K562 (cell line): ENCODE measurements at regions not wholly inside any gene's neighbourhood (a gene's known extent, or its start where the extent isn't known, plus 50 kb on each side); places are given as distances from the start of the nearest gene placed in this dataset.

Experiments used
- EP300 ChIP-seq: IDR thresholded peaks from 2 replicates; pipeline ENCODE4 v1.6.1; 2012; ENCODE audit warnings: low read length, improper control_type of control experiment
- ETS2 ChIP-seq: IDR thresholded peaks from 2 replicates; pipeline ENCODE4 v1.6.1; 2016; ENCODE audit warnings: borderline replicate concordance, missing genetic modification characterization, mild to moderate bottlenecking, moderate library complexity, missing compliant biosample characterization; ENCODE audit not compliant: poor library complexity, severe bottlenecking
- FOXP1 ChIP-seq: sonication (generic); formaldehyde crosslinking; IDR thresholded peaks from 2 replicates; pipeline ENCODE4 v1.8.0; 2022; ENCODE audit warnings: mild to moderate bottlenecking, missing genetic modification reagents
- TF ChIP-seq, protein P1 (sequence below): fragments of 450-650 bp; formaldehyde crosslinking; IDR thresholded peaks from 2 replicates; pipeline ENCODE4 v1.4.0; 2020; ENCODE audit warnings: mild to moderate bottlenecking, moderate library complexity
- TF ChIP-seq, protein P2 (sequence below), 3 experiments: IDR thresholded peaks in 2 of 3; conservative IDR thresholded peaks in 1 of 3; 2 replicates each; pipeline ENCODE4 v1.5.1; 2011 to 2012; ENCODE audit warnings: low read length in 3 of 3, mild to moderate bottlenecking in 3 of 3, control low read depth in 2 of 3, improper control_type of control experiment in 1 of 3, inconsistent platforms in 1 of 3, low read depth in 1 of 3, mixed read lengths in 1 of 3, moderate library complexity in 1 of 3; ENCODE audit not compliant: insufficient read depth in 2 of 3
- TF ChIP-seq, protein P3 (sequence below): fragments of 450-650 bp; IDR thresholded peaks from 2 replicates; pipeline ENCODE4 v1.7.1; 2018; ENCODE audit warnings: mild to moderate bottlenecking, low read depth; ENCODE audit not compliant: partially characterized antibody
- TF ChIP-seq, protein P4 (sequence below): sonication (generic); formaldehyde crosslinking; IDR thresholded peaks from 2 replicates; pipeline ENCODE4 v1.8.0; 2022; ENCODE audit warnings: mild to moderate bottlenecking, missing genetic modification reagents, borderline replicate concordance

DNA sequence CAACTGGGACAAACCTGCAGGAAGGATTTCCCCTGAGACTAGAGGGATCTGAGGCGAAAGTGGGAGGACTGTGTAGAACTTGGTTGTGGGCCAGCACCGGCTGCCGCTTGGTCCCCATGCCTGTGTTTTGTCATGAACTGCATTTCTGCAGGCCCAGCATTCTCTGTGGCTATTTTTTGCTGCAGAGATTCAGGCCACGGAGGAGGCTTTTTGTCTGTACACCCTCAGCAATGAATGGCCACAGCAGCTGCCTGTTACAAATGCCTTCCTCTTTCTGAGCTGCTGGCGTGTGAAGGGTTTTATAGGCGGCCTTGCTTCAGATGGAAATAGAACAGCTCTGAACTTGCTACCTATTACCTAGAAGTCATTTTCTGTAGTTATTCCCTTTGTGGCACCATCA is 164.4 kb downstream of the SH2D4B start:
- TF ChIP-seq, protein P1, sequence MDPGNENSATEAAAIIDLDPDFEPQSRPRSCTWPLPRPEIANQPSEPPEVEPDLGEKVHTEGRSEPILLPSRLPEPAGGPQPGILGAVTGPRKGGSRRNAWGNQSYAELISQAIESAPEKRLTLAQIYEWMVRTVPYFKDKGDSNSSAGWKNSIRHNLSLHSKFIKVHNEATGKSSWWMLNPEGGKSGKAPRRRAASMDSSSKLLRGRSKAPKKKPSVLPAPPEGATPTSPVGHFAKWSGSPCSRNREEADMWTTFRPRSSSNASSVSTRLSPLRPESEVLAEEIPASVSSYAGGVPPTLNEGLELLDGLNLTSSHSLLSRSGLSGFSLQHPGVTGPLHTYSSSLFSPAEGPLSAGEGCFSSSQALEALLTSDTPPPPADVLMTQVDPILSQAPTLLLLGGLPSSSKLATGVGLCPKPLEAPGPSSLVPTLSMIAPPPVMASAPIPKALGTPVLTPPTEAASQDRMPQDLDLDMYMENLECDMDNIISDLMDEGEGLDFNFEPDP (CRISPR knock-in tag): no peak
- TF ChIP-seq ETS2 (tag): no peak
- TF ChIP-seq EP300: no peak
- TF ChIP-seq, protein P2, sequence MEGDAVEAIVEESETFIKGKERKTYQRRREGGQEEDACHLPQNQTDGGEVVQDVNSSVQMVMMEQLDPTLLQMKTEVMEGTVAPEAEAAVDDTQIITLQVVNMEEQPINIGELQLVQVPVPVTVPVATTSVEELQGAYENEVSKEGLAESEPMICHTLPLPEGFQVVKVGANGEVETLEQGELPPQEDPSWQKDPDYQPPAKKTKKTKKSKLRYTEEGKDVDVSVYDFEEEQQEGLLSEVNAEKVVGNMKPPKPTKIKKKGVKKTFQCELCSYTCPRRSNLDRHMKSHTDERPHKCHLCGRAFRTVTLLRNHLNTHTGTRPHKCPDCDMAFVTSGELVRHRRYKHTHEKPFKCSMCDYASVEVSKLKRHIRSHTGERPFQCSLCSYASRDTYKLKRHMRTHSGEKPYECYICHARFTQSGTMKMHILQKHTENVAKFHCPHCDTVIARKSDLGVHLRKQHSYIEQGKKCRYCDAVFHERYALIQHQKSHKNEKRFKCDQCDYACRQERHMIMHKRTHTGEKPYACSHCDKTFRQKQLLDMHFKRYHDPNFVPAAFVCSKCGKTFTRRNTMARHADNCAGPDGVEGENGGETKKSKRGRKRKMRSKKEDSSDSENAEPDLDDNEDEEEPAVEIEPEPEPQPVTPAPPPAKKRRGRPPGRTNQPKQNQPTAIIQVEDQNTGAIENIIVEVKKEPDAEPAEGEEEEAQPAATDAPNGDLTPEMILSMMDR (IDR thresholded peaks at IDR 0.05 in 2 of 3, conservative IDR thresholded peaks at IDR 0.05 in 1 of 3; ENCODE audit: insufficient read depth in 2 of 3, low read depth in 1 of 3, low read length in 3 of 3): no peak
- TF ChIP-seq, protein P3, sequence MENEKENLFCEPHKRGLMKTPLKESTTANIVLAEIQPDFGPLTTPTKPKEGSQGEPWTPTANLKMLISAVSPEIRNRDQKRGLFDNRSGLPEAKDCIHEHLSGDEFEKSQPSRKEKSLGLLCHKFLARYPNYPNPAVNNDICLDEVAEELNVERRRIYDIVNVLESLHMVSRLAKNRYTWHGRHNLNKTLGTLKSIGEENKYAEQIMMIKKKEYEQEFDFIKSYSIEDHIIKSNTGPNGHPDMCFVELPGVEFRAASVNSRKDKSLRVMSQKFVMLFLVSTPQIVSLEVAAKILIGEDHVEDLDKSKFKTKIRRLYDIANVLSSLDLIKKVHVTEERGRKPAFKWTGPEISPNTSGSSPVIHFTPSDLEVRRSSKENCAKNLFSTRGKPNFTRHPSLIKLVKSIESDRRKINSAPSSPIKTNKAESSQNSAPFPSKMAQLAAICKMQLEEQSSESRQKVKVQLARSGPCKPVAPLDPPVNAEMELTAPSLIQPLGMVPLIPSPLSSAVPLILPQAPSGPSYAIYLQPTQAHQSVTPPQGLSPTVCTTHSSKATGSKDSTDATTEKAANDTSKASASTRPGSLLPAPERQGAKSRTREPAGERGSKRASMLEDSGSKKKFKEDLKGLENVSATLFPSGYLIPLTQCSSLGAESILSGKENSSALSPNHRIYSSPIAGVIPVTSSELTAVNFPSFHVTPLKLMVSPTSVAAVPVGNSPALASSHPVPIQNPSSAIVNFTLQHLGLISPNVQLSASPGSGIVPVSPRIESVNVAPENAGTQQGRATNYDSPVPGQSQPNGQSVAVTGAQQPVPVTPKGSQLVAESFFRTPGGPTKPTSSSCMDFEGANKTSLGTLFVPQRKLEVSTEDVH: no peak
- TF ChIP-seq FOXP1 (CRISPR knock-in tag): no peak
- TF ChIP-seq, protein P4, sequence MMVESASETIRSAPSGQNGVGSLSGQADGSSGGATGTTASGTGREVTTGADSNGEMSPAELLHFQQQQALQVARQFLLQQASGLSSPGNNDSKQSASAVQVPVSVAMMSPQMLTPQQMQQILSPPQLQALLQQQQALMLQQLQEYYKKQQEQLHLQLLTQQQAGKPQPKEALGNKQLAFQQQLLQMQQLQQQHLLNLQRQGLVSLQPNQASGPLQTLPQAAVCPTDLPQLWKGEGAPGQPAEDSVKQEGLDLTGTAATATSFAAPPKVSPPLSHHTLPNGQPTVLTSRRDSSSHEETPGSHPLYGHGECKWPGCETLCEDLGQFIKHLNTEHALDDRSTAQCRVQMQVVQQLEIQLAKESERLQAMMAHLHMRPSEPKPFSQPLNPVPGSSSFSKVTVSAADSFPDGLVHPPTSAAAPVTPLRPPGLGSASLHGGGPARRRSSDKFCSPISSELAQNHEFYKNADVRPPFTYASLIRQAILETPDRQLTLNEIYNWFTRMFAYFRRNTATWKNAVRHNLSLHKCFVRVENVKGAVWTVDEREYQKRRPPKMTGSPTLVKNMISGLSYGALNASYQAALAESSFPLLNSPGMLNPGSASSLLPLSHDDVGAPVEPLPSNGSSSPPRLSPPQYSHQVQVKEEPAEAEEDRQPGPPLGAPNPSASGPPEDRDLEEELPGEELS: no peak
